Tibial nerve (tissue), 4 donors: ENCODE measurements at regions not wholly inside any gene's neighbourhood (a gene's known extent, or its start where the extent isn't known, plus 50 kb on each side); places are given as distances from the start of the nearest gene placed in this dataset.

Source experiments
- DNase-seq, 2 donors: peaks; one replicate each; pipeline ENCODE4 v3.0.0-alpha.2; 2019; ENCODE audit warnings: low spot score in 2 of 2
- H3K27ac ChIP-seq, 4 donors: fragments of 200-600 bp; sonication (generic) in 3 of 4; one replicate each; pipeline ENCODE4 v1.5.1; 2017 to 2019; ENCODE audit warnings: mild to moderate bottlenecking in 1 of 4
- H3K27me3 ChIP-seq, 2 donors: fragments of 200-600 bp; sonication (generic) in 1 of 2; one replicate each; pipeline versions ENCODE4 v1.5.1 to v1.6.0; 2017 to 2019
- H3K36me3 ChIP-seq, 3 donors: fragments of 200-600 bp; sonication (generic); one replicate each; pipeline ENCODE4 v1.5.1; 2018 to 2019
- H3K4me1 ChIP-seq, 4 donors: fragments of 200-600 bp; sonication (generic) in 3 of 4; one replicate each; pipeline ENCODE4 v1.5.1; 2017 to 2019
- H3K4me3 ChIP-seq, 4 donors: fragments of 200-600 bp; sonication (generic) in 3 of 4; one replicate each; pipeline ENCODE4 v1.5.1; 2017 to 2019; ENCODE audit warnings: mild to moderate bottlenecking in 1 of 4, moderate library complexity in 1 of 4
- H3K9me3 ChIP-seq, 4 donors: fragments of 200-600 bp; sonication (generic) in 3 of 4; one replicate each; pipeline ENCODE4 v1.5.1; 2017 to 2019
- EP300 ChIP-seq, 2 donors: sonication (generic); formaldehyde crosslinking; IDR thresholded peaks; one replicate each; pipeline ENCODE4 v1.6.1; 2017; ENCODE audit warnings: antibody characterized with exemption in 2 of 2, mild to moderate bottlenecking in 1 of 2
- POLR2A ChIP-seq, 2 donors: fragments of 450-650 bp; IDR thresholded peaks; one replicate each; pipeline ENCODE4 v1.6.1; 2017; ENCODE audit warnings: antibody characterized with exemption in 2 of 2, mild to moderate bottlenecking in 2 of 2, moderate library complexity in 2 of 2
- WGBS, 2 donors: methylation state at CpG; one replicate each; pipeline ENCODE4 v1.1.5; 2018; 5-methylcytosine and 5-hydroxymethylcytosine counted together
- TF ChIP-seq, protein P1 (sequence below), 5 experiments: fragments of 200-600 bp in 3 of 5; fragments of 450-650 bp in 2 of 5; sonication (generic) in 3 of 5; IDR thresholded peaks; one replicate each; pipeline ENCODE4 v1.5.1; 2016 to 2019; ENCODE audit warnings: antibody characterized with exemption in 5 of 5, mild to moderate bottlenecking in 3 of 5, moderate library complexity in 2 of 5

DNA sequence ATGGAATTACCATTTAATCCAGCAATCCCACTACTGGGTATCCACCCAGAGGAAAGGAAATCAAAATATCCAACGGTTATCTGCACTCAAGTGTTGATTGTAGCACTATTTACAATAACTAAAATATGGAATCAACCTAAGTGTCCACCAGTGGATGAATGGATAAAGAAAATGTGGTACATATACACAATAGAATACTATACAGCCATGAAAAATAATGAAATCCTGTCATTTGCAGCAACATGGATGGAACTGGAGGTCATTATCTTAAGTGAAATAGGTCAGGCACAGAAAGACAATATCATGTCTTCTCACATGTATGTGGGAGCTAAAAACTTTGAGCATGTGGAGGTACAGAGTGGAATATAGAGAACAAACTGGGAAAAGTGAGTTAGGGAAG lies 92.9 kb upstream of the ARHGEF7 start:
- Histone ChIP-seq H3K4me1 (peaks cover 0 to 4% (median 0%) of the 10 kb centered on the region in 4 donors), H3K27me3 (no peaks in the 10 kb centered on the region), H3K9me3 (peaks cover 0 to 27% (median 4%) of the 10 kb centered on the region in 4 donors), H3K36me3 (no peaks in the 10 kb centered on the region), H3K27ac (no peak overlapping the region), H3K4me3 (no peak overlapping the region)
- 88 to 100% methylated on average over 1 of the region's 1 CpG for WGBS, 2 donors
- TF ChIP-seq, protein P1, sequence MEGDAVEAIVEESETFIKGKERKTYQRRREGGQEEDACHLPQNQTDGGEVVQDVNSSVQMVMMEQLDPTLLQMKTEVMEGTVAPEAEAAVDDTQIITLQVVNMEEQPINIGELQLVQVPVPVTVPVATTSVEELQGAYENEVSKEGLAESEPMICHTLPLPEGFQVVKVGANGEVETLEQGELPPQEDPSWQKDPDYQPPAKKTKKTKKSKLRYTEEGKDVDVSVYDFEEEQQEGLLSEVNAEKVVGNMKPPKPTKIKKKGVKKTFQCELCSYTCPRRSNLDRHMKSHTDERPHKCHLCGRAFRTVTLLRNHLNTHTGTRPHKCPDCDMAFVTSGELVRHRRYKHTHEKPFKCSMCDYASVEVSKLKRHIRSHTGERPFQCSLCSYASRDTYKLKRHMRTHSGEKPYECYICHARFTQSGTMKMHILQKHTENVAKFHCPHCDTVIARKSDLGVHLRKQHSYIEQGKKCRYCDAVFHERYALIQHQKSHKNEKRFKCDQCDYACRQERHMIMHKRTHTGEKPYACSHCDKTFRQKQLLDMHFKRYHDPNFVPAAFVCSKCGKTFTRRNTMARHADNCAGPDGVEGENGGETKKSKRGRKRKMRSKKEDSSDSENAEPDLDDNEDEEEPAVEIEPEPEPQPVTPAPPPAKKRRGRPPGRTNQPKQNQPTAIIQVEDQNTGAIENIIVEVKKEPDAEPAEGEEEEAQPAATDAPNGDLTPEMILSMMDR (IDR thresholded peaks at IDR 0.05), result no peak
- TF ChIP-seq POLR2A (IDR thresholded peaks at IDR 0.05), result no peak
- no peak for TF ChIP-seq EP300 (IDR thresholded peaks at IDR 0.05)
- no peak for DNase-seq

DNA sequence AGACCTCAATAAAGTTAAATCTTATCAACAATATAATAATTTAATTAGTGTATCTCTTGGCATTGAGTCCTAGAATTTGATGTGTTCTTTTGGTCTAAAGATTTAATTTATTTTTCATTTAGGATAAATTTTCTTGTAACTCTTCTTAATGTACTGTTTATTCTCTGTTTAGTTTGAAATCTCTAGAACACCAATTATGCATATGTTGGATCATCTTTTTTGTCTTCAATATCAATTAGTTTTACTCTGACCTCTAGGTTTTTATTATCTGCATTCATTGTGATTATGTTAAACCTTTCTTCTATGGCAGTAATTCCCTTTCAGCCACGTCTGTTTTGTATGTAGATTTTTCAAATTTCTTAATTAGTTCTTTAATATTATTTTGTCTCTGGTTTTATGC lies 93.8 kb upstream of the ARHGEF7 start:
- WGBS, 2 donors, result 85 to 86% methylated on average over 1 of the region's 1 CpG
- DNase-seq, result no peak
- no peak for TF ChIP-seq EP300 (IDR thresholded peaks at IDR 0.05)
- TF ChIP-seq, protein P1 (IDR thresholded peaks at IDR 0.05), result no peak
- no peak for TF ChIP-seq POLR2A (IDR thresholded peaks at IDR 0.05)
- Histone ChIP-seq H3K9me3 (peaks cover 0 to 27% (median 4%) of the 10 kb centered on the region in 4 donors), H3K27ac (no peak overlapping the region), H3K27me3 (no peaks in the 10 kb centered on the region), H3K4me1 (no peaks in the 10 kb centered on the region), H3K4me3 (no peak overlapping the region), H3K36me3 (no peaks in the 10 kb centered on the region)

DNA sequence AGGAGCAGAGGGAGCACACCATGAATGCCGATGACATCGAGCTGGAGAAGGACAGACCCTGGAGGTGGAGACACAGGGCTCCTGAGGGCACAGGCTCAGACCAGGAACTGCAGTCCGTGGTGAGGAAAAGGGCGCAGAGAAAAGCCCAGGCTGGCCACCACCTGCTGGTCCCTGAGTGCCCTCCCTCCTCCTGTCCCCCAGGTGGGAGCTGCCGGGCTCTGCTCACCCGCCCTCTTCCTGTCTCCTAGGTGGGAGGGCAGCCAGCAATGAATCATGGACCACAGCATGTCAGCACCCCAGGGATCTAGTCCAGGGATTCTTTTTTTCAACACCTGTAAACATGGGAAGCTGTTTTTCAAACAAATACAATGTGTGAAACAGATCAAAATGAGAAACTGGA lies 94.6 kb upstream of the ARHGEF7 start:
- no peak overlapping the region for H3K4me3 ChIP-seq
- no peak overlapping the region for H3K27ac ChIP-seq
- 83 to 100% methylated on average over 5 to 6 of the region's 6 CpGs for WGBS, 2 donors
- no peak for DNase-seq
- H3K36me3 ChIP-seq, result no peaks in the 10 kb centered on the region
- TF ChIP-seq EP300 (IDR thresholded peaks at IDR 0.05), result no peak
- TF ChIP-seq POLR2A (IDR thresholded peaks at IDR 0.05), result no peak
- TF ChIP-seq, protein P1 (IDR thresholded peaks at IDR 0.05), result no peak
- no peaks in the 10 kb centered on the region for H3K4me1 ChIP-seq
- no peaks in the 10 kb centered on the region for H3K27me3 ChIP-seq
- H3K9me3 ChIP-seq, result peaks cover 0 to 27% (median 4%) of the 10 kb centered on the region in 4 donors

DNA sequence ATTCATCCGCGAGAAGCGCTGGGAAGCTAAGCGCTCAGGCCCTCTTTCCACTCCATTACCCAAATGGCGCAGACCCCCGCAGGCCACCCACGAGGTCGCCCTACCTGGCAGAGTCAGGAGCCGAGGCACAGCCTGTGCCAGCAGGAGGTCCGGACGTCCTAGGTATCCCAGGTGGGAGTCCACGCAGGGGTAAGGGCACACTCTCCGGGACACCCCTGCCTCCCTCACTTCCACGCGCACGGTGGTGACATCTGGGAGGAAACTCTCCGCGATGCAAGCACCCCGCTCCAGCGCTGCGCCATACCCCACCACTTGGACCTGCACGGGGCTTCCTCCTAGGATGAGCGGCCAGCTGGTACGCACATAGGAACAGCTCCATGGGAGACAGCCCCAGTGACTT lies 95.1 kb upstream of the ARHGEF7 start:
- Histone ChIP-seq H3K4me3 (no peak overlapping the region), H3K9me3 (peaks cover 0 to 27% (median 4%) of the 10 kb centered on the region in 4 donors), H3K4me1 (no peaks in the 10 kb centered on the region), H3K27ac (no peak overlapping the region), H3K27me3 (no peaks in the 10 kb centered on the region), H3K36me3 (no peaks in the 10 kb centered on the region)
- TF ChIP-seq, protein P1 (IDR thresholded peaks at IDR 0.05), result no peak
- TF ChIP-seq POLR2A (IDR thresholded peaks at IDR 0.05), result no peak
- TF ChIP-seq EP300 (IDR thresholded peaks at IDR 0.05), result no peak
- WGBS, 2 donors, result 94 to 97% methylated on average over 24 of the region's 24 CpGs
- DNase-seq, result no peak

DNA sequence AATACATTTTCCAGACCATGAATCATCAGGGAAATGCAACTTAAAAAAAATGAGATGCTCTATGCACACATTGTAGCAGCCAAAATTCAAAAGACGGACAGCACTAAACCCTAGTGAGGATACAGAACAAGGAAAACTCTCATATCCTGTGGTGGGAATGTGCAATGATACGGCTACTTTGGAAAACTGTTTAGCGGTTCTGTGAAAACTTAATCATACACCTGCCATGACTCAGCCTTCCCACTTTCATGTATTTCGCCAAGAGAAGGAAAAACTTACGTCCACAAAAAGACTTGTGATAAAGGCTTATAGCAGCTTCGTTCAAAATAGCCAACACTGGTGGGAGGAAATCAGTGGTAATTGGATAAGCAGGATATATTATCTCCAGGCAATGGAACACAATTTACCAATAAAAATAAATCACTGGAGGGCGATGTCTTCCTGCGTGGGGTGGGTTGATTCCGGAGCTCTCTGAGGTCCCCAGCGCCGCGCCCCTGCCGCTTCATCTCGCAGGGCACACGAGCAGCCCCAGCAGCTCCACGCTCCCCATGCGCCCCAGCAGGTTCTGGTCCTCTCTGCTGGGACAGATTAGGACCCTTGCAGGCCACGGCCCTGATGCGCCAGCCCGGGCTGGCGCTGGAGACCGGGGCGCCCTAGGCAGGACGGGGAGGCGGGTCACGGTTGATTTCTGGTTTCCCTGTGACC lies 97.2 kb upstream of the ARHGEF7 start:
- H3K9me3 ChIP-seq, result peaks cover 0 to 27% (median 4%) of the 10 kb centered on the region in 4 donors
- 87% methylated on average over 20 to 26 of the region's 26 CpGs for WGBS, 2 donors
- no peak overlapping the region for H3K27ac ChIP-seq
- TF ChIP-seq, protein P1 (IDR thresholded peaks at IDR 0.05), result no peak
- TF ChIP-seq POLR2A (IDR thresholded peaks at IDR 0.05), result no peak
- no peak for TF ChIP-seq EP300 (IDR thresholded peaks at IDR 0.05)
- H3K27me3 ChIP-seq, result no peaks in the 10 kb centered on the region
- DNase-seq, result no peak
- H3K4me3 ChIP-seq, result no peak overlapping the region
- no peaks in the 10 kb centered on the region for H3K36me3 ChIP-seq
- H3K4me1 ChIP-seq, result no peaks in the 10 kb centered on the region
